Endothelial cell of umbilical vein (primary cell): ENCODE measurements at regions not wholly inside any gene's neighbourhood (a gene's known extent, or its start where the extent isn't known, plus 50 kb on each side); places are given as distances from the start of the nearest gene placed in this dataset.

Experiments used
- BruUV-seq: library from RNA; stranded (reverse); fragments of 400-500 nt; replicated peaks from 2 replicates; lab custom pipeline; 2021; lab: Mats Ljungman, UMichigan
- CTCF ChIA-PET: fragments of 300-600, 350-600 bp; sonication (Branson Sonifier 250); formaldehyde crosslinking; loops from one replicate; lab custom pipeline; 2021; ENCODE audit warnings: antibody characterized with exemption, inconsistent platforms; lab: Charles Lee
- POLR2A ChIA-PET: fragments of 300-600, 350-600 bp; sonication (Branson Sonifier 250); formaldehyde crosslinking; loops from one replicate; lab custom pipeline; 2021; ENCODE audit warnings: antibody characterized with exemption, inconsistent platforms; lab: Charles Lee
- DNase-seq: peaks from one replicate; pipeline ENCODE4 v3.0.0-alpha.2; 2011; ENCODE audit warnings: low read depth, low spot score
- FAIRE-seq: peaks from 2 replicates; lab custom pipeline; 2011; peaks lifted over from hg19 to GRCh38; lab: Jason Lieb, UNC
- H2AFZ ChIP-seq: 2 replicates; pipeline ENCODE4 v1.6.0; 2012; ENCODE audit warnings: low read depth, low read length, control low read depth, inconsistent platforms
- H3K27ac ChIP-seq: 2 replicates; pipeline ENCODE4 v1.5.1; 2011; ENCODE audit warnings: low read depth, mild to moderate bottlenecking, control low read depth, low read length, moderate library complexity; ENCODE audit not compliant: insufficient read depth
- H3K27me3 ChIP-seq, 2 experiments: 2 replicates each; pipeline versions ENCODE4 v1.6.0 to v1.6.1; 2011; ENCODE audit warnings: low read length in 2 of 2, mixed read lengths in 1 of 2; ENCODE audit not compliant: control insufficient read depth in 2 of 2, insufficient read depth in 2 of 2
- H3K36me3 ChIP-seq, 2 experiments: 2 replicates in 1 of 2; 3 replicates in 1 of 2; pipeline ENCODE4 v1.5.1; 2011; ENCODE audit warnings: low read length in 2 of 2, mild to moderate bottlenecking in 1 of 2, moderate library complexity in 1 of 2; ENCODE audit not compliant: control insufficient read depth in 2 of 2, insufficient read depth in 2 of 2; ENCODE audit errors: extremely low read depth in 1 of 2
- H3K4me1 ChIP-seq: 3 replicates; pipeline ENCODE4 v1.5.1; 2011; ENCODE audit warnings: mild to moderate bottlenecking, low read length; ENCODE audit not compliant: control insufficient read depth, insufficient read depth; ENCODE audit errors: extremely low read depth
- H3K4me2 ChIP-seq: 2 replicates; pipeline ENCODE4 v1.6.1; 2011; ENCODE audit warnings: low read length, control low read depth, mixed read lengths; ENCODE audit not compliant: insufficient read depth
- H3K4me3 ChIP-seq, 3 experiments: fragments of 200-600 bp in 1 of 3; sonication (generic), shearing (Covaris generic) in 1 of 3; replicated peaks in 1 of 3; 2 replicates each; pipeline ENCODE4 v1.5.1; 2011 to 2016; ENCODE audit warnings: control low read depth in 3 of 3, low read length in 3 of 3, mild to moderate bottlenecking in 2 of 3, inconsistent platforms in 1 of 3, low read depth in 1 of 3, moderate library complexity in 1 of 3; ENCODE audit not compliant: insufficient read depth in 1 of 3
- H3K79me2 ChIP-seq: 2 replicates; pipeline ENCODE4 v1.6.0; 2012; ENCODE audit warnings: low read length, inconsistent platforms; ENCODE audit not compliant: control insufficient read depth, insufficient read depth
- H3K9ac ChIP-seq: replicated peaks from 2 replicates; pipeline ENCODE3; 2011; ENCODE audit warnings: low read length, control low read depth; ENCODE audit not compliant: insufficient read depth; ENCODE audit errors: extremely low read depth
- H3K9me1 ChIP-seq: replicated peaks from 3 replicates; pipeline ENCODE4 v1.6.0; 2011; ENCODE audit warnings: mild to moderate bottlenecking, low read length; ENCODE audit not compliant: control insufficient read depth, insufficient read depth; ENCODE audit errors: extremely low read depth
- H3K9me3 ChIP-seq: replicated peaks from 2 replicates; pipeline ENCODE4 v1.5.1; 2012; ENCODE audit warnings: low read length, inconsistent platforms; ENCODE audit not compliant: control insufficient read depth, insufficient read depth
- H4K20me1 ChIP-seq: replicated peaks from 2 replicates; pipeline ENCODE3; 2011; ENCODE audit warnings: mild to moderate bottlenecking, low read length; ENCODE audit not compliant: control insufficient read depth, insufficient read depth; ENCODE audit errors: extremely low read depth
- EZH2 ChIP-seq: IDR thresholded peaks from 2 replicates; pipeline ENCODE4 v1.6.1; 2012; ENCODE audit warnings: borderline replicate concordance, low read depth, mild to moderate bottlenecking, moderate library complexity, low read length, inconsistent platforms; ENCODE audit not compliant: severe bottlenecking
- FOS ChIP-seq: IDR thresholded peaks from 2 replicates; pipeline ENCODE4 v1.6.1; 2011; ENCODE audit warnings: mild to moderate bottlenecking, low read length, moderate library complexity, borderline replicate concordance; ENCODE audit not compliant: insufficient read depth
- GATA2 ChIP-seq: IDR thresholded peaks from 2 replicates; pipeline ENCODE4 v1.7.0; 2011; ENCODE audit warnings: low read depth, mild to moderate bottlenecking, moderate library complexity, mixed read lengths, low read length; ENCODE audit not compliant: insufficient read length, insufficient read depth
- JUN ChIP-seq: IDR thresholded peaks from 2 replicates; pipeline ENCODE4 v1.6.1; 2011; ENCODE audit warnings: borderline replicate concordance, low read depth; ENCODE audit not compliant: insufficient read length, insufficient read depth
- MAX ChIP-seq: IDR thresholded peaks from 2 replicates; pipeline ENCODE4 v1.6.1; 2011; ENCODE audit not compliant: insufficient read depth, insufficient read length
- MYC ChIP-seq: IDR thresholded peaks from one replicate; pipeline ENCODE4 v1.6.1; 2011; ENCODE audit warnings: mild to moderate bottlenecking, low read depth, low read length
- POLR2A ChIP-seq: IDR thresholded peaks from 2 replicates; pipeline ENCODE4 v1.6.1; 2012; ENCODE audit warnings: low read depth, mild to moderate bottlenecking, control low read depth, low read length
- POLR2AphosphoS5 ChIP-seq: IDR thresholded peaks from 2 replicates; pipeline ENCODE4 v1.6.1; 2012; ENCODE audit warnings: low read depth, mild to moderate bottlenecking, control low read depth, low read length, moderate library complexity; ENCODE audit not compliant: insufficient read depth
- dilution Hi-C: fragments of 300-500 bp; cut with MboI; formaldehyde crosslinking; loops from one replicate; pipeline ENCODE4 v1.15.0; 2019; ENCODE audit warnings: low sequenced_read_pairs; ENCODE audit not compliant: extremely low pct_ligation_motif_present
- intact Hi-C: fragments of 100-400 bp; cut with micrococcal nuclease; formaldehyde crosslinking; loops from one replicate; pipeline ENCODE4 v1.10.0; 2022
- TF ChIP-seq, protein P1 (sequence below), 2 donors: IDR thresholded peaks; 1 replicate in 1 of 2; 2 replicates in 1 of 2; pipeline ENCODE4 v1.5.1; 2011; ENCODE audit warnings: low read length in 2 of 2, mild to moderate bottlenecking in 2 of 2, moderate library complexity in 2 of 2, control low read depth in 1 of 2, inconsistent platforms in 1 of 2, low read depth in 1 of 2; ENCODE audit not compliant: insufficient read depth in 1 of 2; ENCODE audit errors: extremely low read depth in 1 of 2

DNA sequence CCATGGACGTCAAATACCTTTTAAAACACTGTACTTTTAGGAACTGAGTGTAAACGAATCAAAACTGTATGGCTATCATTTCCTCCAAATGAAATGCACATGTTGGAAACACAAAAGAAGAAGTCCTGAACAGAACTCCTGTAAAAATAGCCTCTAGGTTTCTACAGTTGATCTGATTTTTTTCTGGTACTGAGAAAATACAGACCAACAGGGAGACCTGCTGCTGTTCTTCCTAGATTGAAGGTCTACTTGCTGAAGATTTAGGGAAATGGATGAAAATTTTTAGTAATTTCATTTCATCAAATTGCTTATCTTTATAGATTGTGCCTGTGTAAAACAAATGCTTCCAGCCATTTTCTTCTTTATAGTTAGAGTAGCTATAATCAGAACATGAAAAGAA lies 520.4 kb downstream of the SLITRK6 start:
- Histone ChIP-seq H3K4me3 (no peak overlapping the region), H3K4me2 (no peak overlapping the region), H3K9me3 (no peaks in the 10 kb centered on the region), H3K27me3 (no peaks in the 10 kb centered on the region), H3K4me1 (peaks cover 2% of the 10 kb centered on the region), H2AFZ (no peak overlapping the region), H3K27ac (no peak overlapping the region), H3K9ac (no peak overlapping the region), H3K9me1 (no peaks in the 10 kb centered on the region), H3K79me2 (no peaks in the 10 kb centered on the region), H4K20me1 (no peaks in the 10 kb centered on the region), H3K36me3 (no peaks in the 10 kb centered on the region)
- dilution Hi-C loops: no loop called here
- BruUV-seq: no TSS peak
- TF ChIP-seq POLR2AphosphoS5 (no peak), FOS (no peak), EZH2 (no peak), MYC (no peak), POLR2A (no peak), JUN (no peak), GATA2 (no peak)
- CTCF ChIA-PET: interaction anchor here (3.4 kb wide), 1 partner anchor 17 kb away, joined by 12 read pairs; no protein-coding TSS in a partner anchor
- POLR2A ChIA-PET: no interaction called here
- FAIRE-seq: no peak
- DNase-seq: no peak
- intact Hi-C loops: loop anchor here (5.0 kb wide), 1 partner anchor 33 kb away; no protein-coding TSS in a partner anchor

DNA sequence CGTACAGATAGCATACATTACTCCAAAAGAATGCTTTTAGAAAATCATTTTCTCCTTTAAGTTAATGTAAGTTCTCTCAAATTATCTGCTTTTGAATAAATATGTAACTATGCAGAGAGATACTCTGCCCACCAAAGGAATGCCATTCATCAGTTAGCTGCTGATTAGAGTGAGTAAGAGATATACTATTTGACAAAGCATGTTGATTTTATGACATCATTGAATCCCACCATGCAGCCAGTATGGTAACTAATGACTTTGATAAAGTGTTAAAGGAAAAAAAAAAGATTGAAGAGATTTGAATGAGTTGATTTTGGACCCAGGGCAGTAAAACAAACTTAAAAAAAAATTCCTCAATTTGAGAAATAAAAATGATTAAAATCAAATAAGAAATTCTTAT lies 521.5 kb downstream of the SLITRK6 start:
- Histone ChIP-seq H3K4me2 (peak overlapping the region; percentile 24), H3K9me1 (no peaks in the 10 kb centered on the region), H3K4me1 (peaks cover 2% of the 10 kb centered on the region), H3K9ac (no peak overlapping the region), H3K79me2 (no peaks in the 10 kb centered on the region), H3K27ac (peak overlapping the region; percentile 32), H3K36me3 (no peaks in the 10 kb centered on the region), H3K9me3 (no peaks in the 10 kb centered on the region), H4K20me1 (no peaks in the 10 kb centered on the region), H3K27me3 (no peaks in the 10 kb centered on the region), H3K4me3 (no peak overlapping the region), H2AFZ (no peak overlapping the region)
- dilution Hi-C loops (no loop called here), intact Hi-C loops (loop anchor here (2.0 to 5.0 kb wide), 2 partner anchors 35 to 41 kb away; no protein-coding TSS in a partner anchor)
- ChIA-PET CTCF (interaction anchor here (1.3 to 3.4 kb wide), 2 partner anchors 10 to 16 kb away, joined by 4 to 12 read pairs; no protein-coding TSS in a partner anchor), POLR2A (no interaction called here)
- BruUV-seq: no TSS peak
- FAIRE-seq (peak; percentile 12), DNase-seq (peak; percentile 67)
- TF ChIP-seq, protein P1, sequence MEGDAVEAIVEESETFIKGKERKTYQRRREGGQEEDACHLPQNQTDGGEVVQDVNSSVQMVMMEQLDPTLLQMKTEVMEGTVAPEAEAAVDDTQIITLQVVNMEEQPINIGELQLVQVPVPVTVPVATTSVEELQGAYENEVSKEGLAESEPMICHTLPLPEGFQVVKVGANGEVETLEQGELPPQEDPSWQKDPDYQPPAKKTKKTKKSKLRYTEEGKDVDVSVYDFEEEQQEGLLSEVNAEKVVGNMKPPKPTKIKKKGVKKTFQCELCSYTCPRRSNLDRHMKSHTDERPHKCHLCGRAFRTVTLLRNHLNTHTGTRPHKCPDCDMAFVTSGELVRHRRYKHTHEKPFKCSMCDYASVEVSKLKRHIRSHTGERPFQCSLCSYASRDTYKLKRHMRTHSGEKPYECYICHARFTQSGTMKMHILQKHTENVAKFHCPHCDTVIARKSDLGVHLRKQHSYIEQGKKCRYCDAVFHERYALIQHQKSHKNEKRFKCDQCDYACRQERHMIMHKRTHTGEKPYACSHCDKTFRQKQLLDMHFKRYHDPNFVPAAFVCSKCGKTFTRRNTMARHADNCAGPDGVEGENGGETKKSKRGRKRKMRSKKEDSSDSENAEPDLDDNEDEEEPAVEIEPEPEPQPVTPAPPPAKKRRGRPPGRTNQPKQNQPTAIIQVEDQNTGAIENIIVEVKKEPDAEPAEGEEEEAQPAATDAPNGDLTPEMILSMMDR (IDR thresholded peaks at IDR 0.05; ENCODE audit: extremely low read depth in 1 of 2, insufficient read depth in 1 of 2, low read depth in 1 of 2, low read length in 2 of 2): no peak
- TF ChIP-seq FOS (peak; percentile 70), MAX (no peak), GATA2 (peak; percentile 62), JUN (peak; percentile 55), EZH2 (no peak), MYC (no peak), POLR2A (no peak), POLR2AphosphoS5 (no peak)
